CD4-positive, alpha-beta T cell (primary cell): ENCODE measurements at regions not wholly inside any gene's neighbourhood (a gene's known extent, or its start where the extent isn't known, plus 50 kb on each side); places are given as distances from the start of the nearest gene placed in this dataset.

ENCODE experiments used
- ATAC-seq: fragments of 200-7000 bp; cut with Tn5 transposase; one replicate; pipeline ENCODE4 v1.10.0; 2022; ENCODE audit warnings: mild to moderate bottlenecking; ENCODE audit not compliant: poor library complexity
- CTCF ChIA-PET: fragments of 350-600 bp; sonication (Branson Sonifier 250); formaldehyde crosslinking; loops from one replicate; lab custom pipeline; 2021; ENCODE audit warnings: antibody characterized with exemption, inconsistent platforms; lab: Charles Lee
- POLR2A ChIA-PET: fragments of 350-600 bp; sonication (Branson Sonifier 250); formaldehyde crosslinking; loops from one replicate; lab custom pipeline; 2021; ENCODE audit warnings: antibody characterized with exemption, inconsistent platforms; lab: Charles Lee
- DNase-seq, 14 experiments: peaks; one replicate each; pipeline ENCODE4 v3.0.0-alpha.2; 2013 to 2020; ENCODE audit warnings: mixed read lengths in 2 of 14
- H3K27ac ChIP-seq, 2 donors: one replicate each; pipeline versions ENCODE4 v1.5.1 to v1.7.0; 2013; ENCODE audit warnings: low read length in 2 of 2, low read depth in 1 of 2, mild to moderate bottlenecking in 1 of 2
- H3K27me3 ChIP-seq, 2 experiments: 1 replicate in 1 of 2; 2 replicates in 1 of 2; pipeline versions ENCODE4 v1.6.1 to v1.7.0; 2013; ENCODE audit warnings: low read length in 2 of 2, control low read depth in 1 of 2, mild to moderate bottlenecking in 1 of 2, moderate library complexity in 1 of 2; ENCODE audit not compliant: insufficient read depth in 2 of 2, control insufficient read depth in 1 of 2
- H3K36me3 ChIP-seq: one replicate; pipeline ENCODE4 v1.6.1; 2013; ENCODE audit warnings: low read length, control low read depth; ENCODE audit not compliant: insufficient read depth
- H3K4me1 ChIP-seq: one replicate; pipeline ENCODE4 v1.6.1; 2013; ENCODE audit warnings: low read length, control low read depth; ENCODE audit not compliant: insufficient read depth
- H3K4me3 ChIP-seq: one replicate; pipeline ENCODE4 v1.5.1; 2013; ENCODE audit warnings: mild to moderate bottlenecking, low read length, moderate library complexity
- H3K9me3 ChIP-seq, 2 experiments: 1 replicate in 1 of 2; 2 replicates in 1 of 2; pipeline versions ENCODE4 v1.6.1 to v1.7.0; 2013; ENCODE audit warnings: low read length in 2 of 2, mild to moderate bottlenecking in 2 of 2, control low read depth in 1 of 2, moderate library complexity in 1 of 2; ENCODE audit not compliant: control insufficient read depth in 1 of 2, insufficient read depth in 1 of 2
- H3K27ac Mint-ChIP-seq: one replicate; pipeline ENCODE4 v1.8.0; 2020; ENCODE audit warnings: mixed read lengths
- H3K27me3 Mint-ChIP-seq: one replicate; pipeline ENCODE4 v1.8.0; 2021; ENCODE audit warnings: mixed read lengths
- H3K36me3 Mint-ChIP-seq: one replicate; pipeline ENCODE4 v1.8.0; 2021; ENCODE audit warnings: low read depth, mixed read lengths
- H3K4me1 Mint-ChIP-seq: one replicate; pipeline ENCODE4 v1.8.0; 2021; ENCODE audit warnings: low read depth, mixed read lengths
- H3K4me3 Mint-ChIP-seq: one replicate; pipeline ENCODE4 v1.8.0; 2020; ENCODE audit warnings: mild to moderate bottlenecking, mixed read lengths
- H3K9me3 Mint-ChIP-seq: one replicate; pipeline ENCODE4 v1.8.0; 2020; ENCODE audit warnings: mixed read lengths
- CTCF ChIP-seq: fragments of 200-600 bp; IDR thresholded peaks from one replicate; pipeline ENCODE4 v1.8.0; 2022; ENCODE audit warnings: antibody characterized with exemption, mild to moderate bottlenecking
- intact Hi-C, 2 experiments: fragments of 100-400 bp; cut with DNase I in 1 of 2; cut with micrococcal nuclease in 1 of 2; formaldehyde crosslinking; loops; one replicate each; pipeline versions ENCODE4 v1.15.1 to v1.9.0; 2023 to 2025; cut with DNase I, micrococcal nuclease

- no peaks in the 10 kb centered on the region for H3K27me3 Mint-ChIP-seq
- H3K4me1 ChIP-seq, result no peaks in the 10 kb centered on the region
- no peaks in the 10 kb centered on the region for H3K27me3 ChIP-seq
- ChIA-PET CTCF (no interaction called here), POLR2A (no interaction called here)
- no peak for ATAC-seq
- peaks cover 0 to 4% of the 10 kb centered on the region in 2 experiments for H3K9me3 ChIP-seq
- intact Hi-C loops, result no loop called here
- H3K36me3 ChIP-seq, result no peaks in the 10 kb centered on the region
- no peak for TF ChIP-seq CTCF
- no peak overlapping the region for H3K4me3 Mint-ChIP-seq
- H3K4me3 ChIP-seq, result no peak overlapping the region
- H3K27ac ChIP-seq, result no peak overlapping the region
- no peak for DNase-seq
- no peaks in the 10 kb centered on the region for H3K4me1 Mint-ChIP-seq
- H3K27ac Mint-ChIP-seq, result no peak overlapping the region
- H3K9me3 Mint-ChIP-seq, result peaks cover 4% of the 10 kb centered on the region
- H3K36me3 Mint-ChIP-seq, result no peaks in the 10 kb centered on the region
Measured at GRCh38 chr2:6343076-6343475, 522.6 kb downstream of the CMPK2 start.

DNA sequence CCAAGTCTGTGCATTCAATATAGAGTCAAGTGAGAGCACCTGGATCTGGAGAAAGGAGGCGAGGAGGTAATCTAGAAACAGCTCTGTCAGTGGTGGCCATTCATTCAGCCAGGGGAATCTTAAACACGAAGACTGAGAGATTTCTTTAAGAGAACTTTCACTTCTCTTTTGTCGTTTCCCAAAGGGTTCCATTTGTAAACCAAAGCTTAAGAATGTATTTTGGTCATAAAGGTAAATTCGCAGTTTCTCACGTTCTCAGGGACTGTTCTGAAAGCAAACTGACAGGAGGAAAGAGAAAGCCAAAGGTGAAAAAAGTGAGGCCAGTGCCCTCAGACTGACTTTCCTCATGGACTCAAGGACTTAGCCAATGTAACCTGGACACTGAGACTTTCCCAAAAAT, 513.5 kb downstream of the CMPK2 start:
- Histone ChIP-seq H3K4me1 (no peaks in the 10 kb centered on the region), H3K36me3 (no peaks in the 10 kb centered on the region), H3K27ac (no peak overlapping the region), H3K4me3 (no peak overlapping the region), H3K27me3 (no peaks in the 10 kb centered on the region), H3K9me3 (peaks cover 0 to 10% of the 10 kb centered on the region in 2 experiments)
- CTCF ChIA-PET, result no interaction called here
- H3K27ac Mint-ChIP-seq, result no peak overlapping the region
- H3K27me3 Mint-ChIP-seq, result no peaks in the 10 kb centered on the region
- H3K36me3 Mint-ChIP-seq, result no peaks in the 10 kb centered on the region
- no peaks in the 10 kb centered on the region for H3K9me3 Mint-ChIP-seq
- TF ChIP-seq CTCF, result no peak
- no peaks in the 10 kb centered on the region for H3K4me1 Mint-ChIP-seq
- intact Hi-C loops, result no loop called here
- DNase-seq (no peak), ATAC-seq (no peak)
- POLR2A ChIA-PET, result no interaction called here
- no peak overlapping the region for H3K4me3 Mint-ChIP-seq

- intact Hi-C loops, result no loop called here
- Histone ChIP-seq H3K9me3 (peaks cover 0 to 10% of the 10 kb centered on the region in 2 experiments), H3K27ac (no peak overlapping the region), H3K27me3 (no peaks in the 10 kb centered on the region), H3K4me1 (no peaks in the 10 kb centered on the region), H3K4me3 (no peak overlapping the region), H3K36me3 (no peaks in the 10 kb centered on the region)
- CTCF ChIA-PET, result no interaction called here
- H3K9me3 Mint-ChIP-seq, result no peaks in the 10 kb centered on the region
- H3K4me3 Mint-ChIP-seq, result no peak overlapping the region
- no peak for TF ChIP-seq CTCF
- H3K27ac Mint-ChIP-seq, result no peak overlapping the region
- no peaks in the 10 kb centered on the region for H3K4me1 Mint-ChIP-seq
- no peak for ATAC-seq
- POLR2A ChIA-PET, result no interaction called here
- no peaks in the 10 kb centered on the region for H3K27me3 Mint-ChIP-seq
- DNase-seq, result no peak
- no peaks in the 10 kb centered on the region for H3K36me3 Mint-ChIP-seq
Measured at GRCh38 chr2:6352906-6353515, 512.7 kb downstream of the CMPK2 start.
